ENCODE measurements at regions not wholly inside any gene's neighbourhood (a gene's known extent, or its start where the extent isn't known, plus 50 kb on each side); places are given as distances from the start of the nearest gene placed in this dataset.

DNA sequence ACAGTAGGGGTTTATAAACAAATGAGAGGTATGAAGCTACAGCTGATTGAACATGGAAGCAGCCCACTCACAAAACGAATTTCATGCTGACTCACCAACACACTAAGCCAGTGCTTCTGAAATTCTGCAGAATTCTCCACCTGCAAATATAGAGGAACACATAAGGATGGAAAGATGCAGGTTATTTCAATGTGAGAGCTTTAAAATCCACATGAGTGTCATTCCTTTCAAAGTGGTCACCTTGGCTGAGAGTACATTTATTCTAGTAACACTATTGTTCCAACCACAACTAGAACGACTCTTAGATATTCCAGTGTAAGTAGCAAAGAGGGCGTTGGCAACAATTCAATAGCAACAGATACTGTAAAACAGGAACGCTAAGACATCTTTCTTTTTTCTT, 189.9 kb upstream of the TSC22D2 start:
- DNase-seq (ENCODE audit: low spot score) = no peak

DNA sequence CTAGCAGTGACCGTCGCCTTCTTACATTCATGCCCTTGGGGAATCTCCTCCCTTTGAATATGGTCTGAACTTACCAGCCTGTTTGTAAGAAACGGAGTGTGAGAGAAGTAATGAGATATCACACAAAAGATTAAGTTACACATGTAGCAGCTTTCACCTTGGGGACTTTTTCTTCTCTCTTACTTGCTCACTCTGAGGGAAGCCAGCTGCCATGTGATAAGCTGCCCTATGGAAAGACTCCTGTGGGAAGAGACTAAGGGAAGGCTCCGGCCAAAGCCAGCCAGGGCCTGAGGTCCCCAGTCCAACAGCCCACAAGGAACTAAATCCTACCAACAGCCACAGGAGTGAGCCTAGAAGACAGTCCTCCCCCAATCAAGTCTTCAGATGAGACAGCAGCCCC, 190.4 kb upstream of the TSC22D2 start:
- no peak for DNase-seq (ENCODE audit: low spot score)

DNA sequence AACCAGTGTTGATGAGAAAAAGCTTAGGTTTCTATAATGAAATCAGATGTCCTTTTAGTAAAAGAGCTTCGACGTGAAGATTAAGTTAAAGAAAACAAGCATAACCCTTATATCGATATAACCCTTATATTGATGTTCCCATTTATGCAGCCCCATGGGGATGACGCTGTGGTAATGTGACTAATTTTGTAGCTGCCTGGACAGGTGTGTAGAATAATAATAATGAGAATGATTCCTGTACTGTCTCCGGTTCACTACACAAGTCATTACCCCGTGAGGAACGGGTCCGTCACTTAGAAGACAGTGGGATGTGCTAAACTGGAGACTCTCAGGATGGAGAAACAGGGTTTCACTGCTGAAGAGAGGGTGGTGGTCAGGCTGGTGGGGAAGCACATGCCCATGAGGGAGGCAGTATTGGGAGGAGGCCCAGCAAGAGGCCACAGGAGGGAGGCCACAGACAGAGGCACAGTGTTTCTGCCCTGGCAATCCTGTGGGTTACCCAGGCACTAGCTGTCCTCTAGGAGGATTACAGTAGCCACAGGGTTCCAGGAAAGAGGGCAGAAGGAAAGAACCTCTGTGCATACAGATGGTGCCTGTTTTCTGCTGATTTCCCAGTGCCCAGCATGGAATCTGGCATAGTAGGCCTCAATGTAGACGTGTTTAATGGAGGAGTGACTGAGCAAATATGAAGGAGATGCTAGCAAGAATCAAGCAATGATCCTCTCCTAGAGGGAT, 191.1 kb upstream of the TSC22D2 start:
- no peak for DNase-seq (ENCODE audit: low spot score)

DNA sequence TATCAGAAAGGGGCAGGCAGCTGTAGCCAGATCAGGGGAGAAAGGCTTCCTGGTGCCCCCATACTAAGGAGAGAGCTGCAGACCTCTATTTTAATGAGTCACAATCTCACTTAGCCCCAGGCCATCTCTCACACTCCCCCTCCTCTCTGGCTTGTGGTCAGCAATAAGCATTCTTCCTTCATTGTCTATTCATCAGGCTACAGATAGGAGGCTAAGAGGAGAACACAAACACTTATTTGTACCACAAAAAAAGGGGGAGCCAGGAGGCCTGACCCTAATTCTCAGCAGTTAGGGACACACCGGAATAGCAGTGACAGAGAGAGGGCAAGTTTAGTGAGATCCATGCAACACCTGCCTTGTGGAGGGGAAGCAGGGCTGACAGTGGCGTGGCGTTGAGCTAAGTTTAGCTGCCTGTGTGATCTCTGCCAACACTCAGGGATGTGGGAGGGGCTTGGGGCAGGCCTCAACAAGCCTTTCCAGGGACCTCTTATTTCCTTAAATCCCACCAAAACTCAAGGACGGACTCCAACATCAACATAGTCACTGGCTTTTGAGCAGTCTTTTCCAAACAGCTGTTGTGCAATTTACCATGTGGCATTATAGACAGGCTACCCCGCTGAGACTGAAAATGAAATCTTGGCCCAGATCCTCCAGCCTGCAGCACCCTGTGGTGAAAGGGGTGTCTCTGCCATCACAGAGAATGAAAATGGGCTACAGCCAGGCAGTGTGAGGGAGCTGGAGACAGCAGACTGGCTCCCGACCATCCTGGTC, 191.9 kb upstream of the TSC22D2 start:
- DNase-seq (ENCODE audit: low spot score) = no peak

DNA sequence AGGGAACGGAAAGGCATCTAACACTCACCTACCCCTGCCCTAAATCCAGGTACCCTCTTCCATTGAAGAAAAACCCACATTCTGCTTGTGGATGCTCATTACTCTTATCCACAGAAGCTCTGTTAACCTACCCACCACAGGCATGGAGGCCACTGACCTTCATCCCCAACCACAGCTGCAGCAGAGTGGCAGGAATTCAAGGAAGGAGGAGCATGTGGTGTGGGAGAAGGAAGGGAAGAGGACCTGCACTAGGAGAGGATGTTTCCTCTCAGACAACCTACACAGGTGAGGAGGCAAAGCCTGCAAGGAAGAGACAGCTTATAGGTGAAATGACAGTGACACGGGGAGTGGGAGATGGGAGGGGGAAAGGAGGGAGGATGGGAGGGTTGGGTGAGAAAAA, 192.5 kb upstream of the TSC22D2 start:
- DNase-seq (ENCODE audit: low spot score) = no peak

DNA sequence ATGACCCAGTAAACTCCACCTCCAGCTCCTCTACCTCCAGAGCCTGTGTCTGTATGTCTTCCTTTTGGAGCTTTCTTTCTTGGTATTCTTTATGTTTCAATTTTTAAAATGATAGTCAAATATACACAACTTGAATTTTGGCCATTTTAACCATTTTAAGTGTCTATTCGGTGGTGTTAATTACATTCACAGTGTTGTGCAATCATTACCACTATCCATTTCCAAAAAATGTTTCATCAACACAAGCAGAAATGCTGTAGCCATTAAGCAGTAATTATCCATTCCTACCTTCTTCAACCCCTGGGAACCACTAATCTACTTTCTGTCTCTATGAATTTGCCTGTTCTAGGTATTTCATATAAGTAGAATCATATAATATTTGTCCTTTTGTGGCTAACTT, 194.5 kb upstream of the TSC22D2 start:
- no peak for DNase-seq (ENCODE audit: low spot score)

DNA sequence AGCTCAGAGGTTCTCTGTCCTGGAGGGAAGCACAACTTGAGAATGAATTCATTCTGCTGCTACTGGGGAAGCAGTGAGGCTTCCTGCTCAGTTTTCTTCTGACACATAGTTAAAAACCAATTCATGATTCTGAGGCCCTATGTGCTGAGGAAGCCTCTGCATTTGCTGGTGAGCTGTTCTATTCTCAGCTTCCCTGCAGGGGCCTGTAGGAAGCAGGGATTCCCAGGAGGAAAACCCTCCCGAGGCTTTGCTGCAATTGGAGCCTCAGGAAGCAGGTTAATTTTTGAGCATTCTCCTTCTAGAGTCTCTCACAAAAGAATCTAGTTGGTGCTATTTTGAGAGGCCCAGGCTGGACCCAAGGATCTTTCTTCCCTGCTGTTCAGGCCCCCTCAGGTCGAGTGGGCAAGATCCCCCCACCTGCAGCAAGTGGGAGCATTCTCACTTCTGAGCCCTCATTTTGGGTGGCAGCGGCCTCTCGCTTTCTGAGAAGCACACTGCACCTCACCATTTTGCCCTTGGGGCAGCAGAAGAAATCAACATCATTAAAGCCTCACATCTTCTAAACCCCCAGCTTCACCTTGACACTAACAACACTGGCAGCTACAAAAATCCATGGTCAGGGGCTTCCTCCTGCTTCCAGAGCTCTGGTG, 197.5 kb upstream of the TSC22D2 start:
- no peak for DNase-seq (ENCODE audit: low spot score)

DNA sequence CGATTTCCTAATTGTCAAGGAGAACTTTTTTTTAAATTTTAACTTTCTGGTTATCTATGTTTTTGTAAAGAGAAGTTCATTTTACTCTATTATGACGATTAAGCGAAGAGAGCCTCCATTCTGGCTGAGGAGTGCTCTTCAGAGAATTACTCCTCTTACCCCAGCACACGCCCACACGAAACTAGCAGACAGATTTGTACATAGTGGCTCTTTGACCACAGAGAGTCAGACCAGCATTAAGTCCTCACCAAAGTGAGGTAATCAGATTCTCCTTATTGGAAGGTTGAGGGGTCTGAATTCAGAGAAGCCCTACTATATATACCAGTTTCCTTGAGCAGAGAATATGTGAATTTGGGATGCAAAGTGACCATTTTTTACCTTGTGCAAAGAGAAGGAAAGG, 204.8 kb upstream of the TSC22D2 start:
- no peak for DNase-seq (ENCODE audit: low spot score)

DNA sequence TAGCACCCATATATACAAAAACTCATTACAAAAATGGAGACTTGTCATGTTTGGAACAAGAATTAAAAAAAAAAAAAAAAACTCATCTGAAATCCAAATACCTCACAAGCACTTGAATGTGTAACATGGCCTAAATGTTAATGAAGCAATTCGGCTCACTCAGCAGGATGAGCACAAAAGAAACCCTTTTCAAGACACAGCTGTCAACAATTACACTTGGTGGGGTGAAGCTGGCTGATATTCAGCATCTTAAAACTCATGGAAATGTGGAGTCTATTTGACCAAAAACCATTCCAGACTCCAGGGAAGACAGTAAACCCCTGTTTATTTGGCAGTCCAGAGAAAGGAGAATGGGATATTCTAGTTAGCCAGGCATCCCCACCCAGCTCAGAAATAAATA, 205.4 kb upstream of the TSC22D2 start:
- DNase-seq (ENCODE audit: low spot score) = no peak

DNA sequence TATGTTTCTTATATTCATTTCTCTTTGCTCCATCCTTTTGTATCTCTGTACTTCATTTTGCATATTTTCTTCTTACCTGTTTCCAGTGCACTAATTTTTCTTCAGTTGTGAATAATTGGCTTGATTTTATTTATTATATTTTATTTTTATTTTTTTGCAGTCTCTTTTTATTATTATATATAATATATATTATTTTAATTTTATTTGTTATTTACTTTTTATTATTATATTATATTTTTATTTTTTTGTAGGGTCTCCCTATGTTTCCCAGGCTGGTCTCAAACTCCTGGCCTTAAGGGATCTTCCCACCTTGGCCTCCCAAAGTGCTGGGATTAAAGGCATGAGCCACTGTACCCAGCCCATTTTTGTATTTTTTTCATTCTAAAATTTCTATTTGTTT, 213.1 kb upstream of the TSC22D2 start:
- DNase-seq (ENCODE audit: low spot score) = no peak

DNA sequence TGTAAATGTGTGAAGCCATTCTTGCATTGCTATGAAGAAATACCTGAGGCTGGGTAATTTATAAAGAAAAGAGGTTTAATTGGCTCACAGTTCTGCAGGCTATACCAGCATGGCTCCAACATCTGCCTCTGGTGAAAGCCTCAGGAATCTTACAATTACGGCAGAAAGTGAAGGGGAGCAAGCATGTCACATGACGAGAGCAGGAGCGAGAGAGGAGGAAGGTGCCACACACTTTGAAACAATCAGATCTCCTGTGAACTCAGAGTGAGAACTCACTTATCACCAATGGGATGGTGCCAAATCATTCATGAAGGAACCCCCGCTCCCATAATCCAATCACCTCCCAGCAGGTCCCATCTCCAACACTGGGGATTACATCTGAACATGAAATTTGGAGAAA, 213.6 kb upstream of the TSC22D2 start:
- no peak for DNase-seq (ENCODE audit: low spot score)

DNA sequence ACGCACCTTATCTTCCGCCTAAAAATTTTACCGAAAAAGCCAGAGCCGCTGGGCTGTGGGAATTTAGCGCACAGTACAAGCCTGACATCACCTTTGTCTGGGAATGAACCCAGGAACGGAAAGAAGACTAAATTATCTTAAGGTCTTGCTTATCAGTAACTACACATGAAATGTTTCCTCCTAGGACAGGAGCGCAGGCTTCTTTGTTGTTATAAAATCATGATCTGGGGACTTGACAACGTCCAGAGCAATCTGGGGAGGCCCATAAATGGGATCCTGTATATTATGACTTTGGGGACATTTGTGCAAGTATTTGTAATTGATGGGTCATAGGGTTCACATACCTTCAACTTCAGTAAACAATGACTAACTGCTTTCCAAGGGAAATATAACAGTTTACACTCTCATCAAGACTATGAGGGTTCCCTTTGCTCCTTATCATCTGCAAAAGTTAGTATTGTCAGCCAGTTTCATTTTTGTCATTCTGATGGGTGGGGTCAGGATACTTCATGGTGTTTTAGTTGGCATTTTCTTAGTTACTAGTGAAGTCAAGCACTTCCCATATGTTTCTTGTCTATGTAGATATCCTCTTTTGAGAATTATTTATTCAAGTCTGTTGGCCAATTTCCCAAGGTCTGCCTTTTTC, 213.9 kb upstream of the PFN2 start:
- no peak for DNase-seq (ENCODE audit: low spot score)

DNA sequence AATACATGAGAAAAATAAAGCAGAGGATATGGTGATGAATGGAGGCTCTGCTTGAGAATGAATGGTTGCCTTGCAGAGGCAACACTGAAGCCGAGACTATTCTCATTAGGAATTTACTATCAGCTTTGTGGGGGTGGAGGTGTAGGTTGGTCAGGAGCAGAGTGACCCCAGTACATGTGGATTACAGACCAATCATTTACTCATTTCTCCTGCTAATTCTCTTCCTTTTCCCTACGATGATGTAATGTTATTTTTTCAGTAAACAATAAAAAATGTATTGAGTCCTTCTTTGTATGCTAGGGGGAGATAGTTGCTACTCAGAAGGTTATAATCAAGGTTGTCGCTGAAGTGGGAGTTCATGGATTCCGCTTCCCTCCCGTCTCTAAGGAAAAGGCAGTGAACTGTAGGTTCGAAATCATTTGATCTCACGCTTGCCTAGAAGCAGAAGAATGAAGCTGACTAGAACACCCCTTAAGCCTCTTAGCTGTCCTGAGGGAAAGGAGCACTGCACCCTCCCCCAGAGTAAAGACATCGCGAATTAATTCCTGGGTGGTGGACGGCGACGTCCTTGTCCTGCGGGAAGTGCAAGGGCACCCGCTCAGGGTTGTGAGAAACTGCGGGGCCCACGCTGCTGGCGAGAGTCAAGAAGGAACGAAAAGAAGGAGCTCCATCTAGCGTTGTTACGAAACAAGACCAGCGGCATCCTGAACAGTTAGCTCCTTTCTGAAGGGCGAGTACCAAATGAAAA, 213.2 kb upstream of the PFN2 start:
- peak; percentile 50 for DNase-seq (ENCODE audit: low spot score)

DNA sequence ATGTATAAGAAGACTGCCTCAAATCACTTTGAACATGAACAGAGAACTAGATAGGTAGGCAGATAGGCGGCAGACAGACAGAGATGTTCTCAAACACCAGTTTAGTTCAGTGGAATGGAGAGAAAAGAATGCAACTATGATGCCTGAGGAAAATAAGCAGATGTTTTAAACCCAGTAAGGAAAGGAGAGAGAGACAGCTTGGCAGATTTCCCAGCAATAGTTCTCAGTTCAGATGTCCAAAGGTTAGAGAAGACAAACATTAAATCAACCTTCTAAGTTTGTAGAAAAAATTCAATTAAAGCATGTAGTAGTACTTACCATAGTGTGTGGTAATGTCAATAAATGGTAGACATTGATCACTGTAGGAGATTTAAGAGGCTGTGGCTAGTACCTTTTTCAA, 209.6 kb upstream of the PFN2 start:
- DNase-seq (ENCODE audit: low spot score) = peak; percentile 40

DNA sequence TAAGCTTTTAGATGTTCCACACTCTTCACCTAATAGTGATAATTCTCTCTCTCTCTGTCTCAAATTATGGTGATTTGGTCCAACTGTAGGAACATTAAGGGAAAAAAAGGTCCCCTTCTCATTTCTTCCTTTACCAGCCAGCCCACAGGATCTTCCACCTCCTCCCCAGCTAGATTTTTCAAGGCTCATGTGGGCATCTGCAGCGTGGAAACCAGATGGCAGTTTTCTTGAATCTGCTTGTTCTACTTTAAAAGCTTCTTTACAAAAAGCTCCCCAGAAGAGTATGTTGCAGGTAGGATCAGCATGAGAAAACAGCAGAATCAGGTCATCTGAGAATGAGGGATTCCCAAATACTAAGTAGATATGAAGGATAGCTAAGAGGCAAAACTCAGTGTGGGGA, 208.6 kb upstream of the PFN2 start:
- no peak for DNase-seq (ENCODE audit: low spot score)

DNA sequence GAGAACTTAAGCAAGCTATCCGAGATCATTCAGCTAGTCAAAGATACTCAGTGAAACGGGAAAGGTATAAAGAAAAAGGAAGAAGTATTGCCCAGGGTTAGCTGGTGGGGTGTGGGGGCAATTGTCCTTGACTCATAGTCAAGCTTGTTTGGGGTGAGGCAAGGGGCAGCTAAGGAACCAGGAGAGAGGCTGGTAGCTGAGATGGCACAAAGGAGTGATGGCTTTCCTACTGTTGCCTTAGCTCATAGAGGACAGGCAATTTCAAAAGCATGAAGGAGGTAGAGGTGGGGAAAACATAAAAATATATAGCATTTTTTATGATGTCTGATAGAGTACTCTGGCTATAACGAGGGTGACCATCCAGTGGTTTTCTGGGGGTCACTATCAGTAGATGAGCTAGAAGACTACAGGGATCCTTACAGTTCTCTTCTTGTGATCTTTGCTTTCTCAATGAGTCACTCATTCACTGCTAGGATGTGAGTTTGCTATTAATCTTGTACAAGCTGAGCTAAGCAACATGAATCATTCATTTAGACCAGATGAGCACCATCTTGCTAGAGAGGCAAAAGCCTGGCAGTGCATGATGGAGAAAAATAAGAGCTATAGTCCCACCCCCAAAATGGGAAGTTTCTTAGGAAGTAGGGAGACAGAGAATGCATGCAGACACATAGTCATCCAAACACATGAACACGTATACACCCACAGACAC, 207.1 kb upstream of the PFN2 start:
- no peak for DNase-seq (ENCODE audit: low spot score)

DNA sequence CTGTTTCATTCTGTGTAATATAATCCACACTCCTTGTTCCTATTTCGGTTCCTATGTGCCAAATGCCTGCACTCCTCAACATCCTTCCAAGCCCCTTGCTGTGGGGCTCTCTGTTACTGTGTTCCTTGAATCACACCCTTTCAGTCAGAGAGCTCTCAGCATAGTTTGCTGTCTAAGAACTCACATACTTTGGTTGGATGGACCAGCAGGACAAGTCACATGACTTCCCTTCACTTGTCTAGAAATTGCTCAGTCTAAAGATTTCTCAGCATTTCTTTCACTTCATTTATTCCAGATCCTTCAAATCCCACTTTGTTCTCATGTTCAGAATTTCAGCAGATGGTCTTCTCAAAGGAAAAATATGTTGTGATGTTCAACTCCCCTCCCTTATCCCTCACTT, 203.5 kb upstream of the PFN2 start:
- DNase-seq (ENCODE audit: low spot score) = no peak

DNA sequence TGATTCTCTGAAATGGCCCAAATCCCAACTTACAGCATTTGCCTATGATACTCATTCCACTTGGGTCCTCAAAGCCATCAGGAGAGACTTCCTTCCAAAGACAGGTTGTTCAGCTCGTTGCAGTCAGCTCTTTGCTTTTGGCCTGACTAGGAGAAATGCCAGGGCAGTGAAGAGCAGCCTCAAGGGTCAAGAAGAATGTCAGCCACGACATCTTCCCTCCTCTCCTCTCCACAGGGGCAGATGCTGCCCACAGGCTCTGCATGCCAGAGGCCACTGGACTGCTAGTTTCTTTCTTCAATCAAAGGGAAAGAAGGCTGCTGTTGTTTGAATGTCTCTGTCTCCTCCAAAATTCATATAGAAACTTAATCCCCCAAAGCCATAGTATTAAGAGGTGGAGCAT, 201.7 kb upstream of the PFN2 start:
- no peak for DNase-seq (ENCODE audit: low spot score)

DNA sequence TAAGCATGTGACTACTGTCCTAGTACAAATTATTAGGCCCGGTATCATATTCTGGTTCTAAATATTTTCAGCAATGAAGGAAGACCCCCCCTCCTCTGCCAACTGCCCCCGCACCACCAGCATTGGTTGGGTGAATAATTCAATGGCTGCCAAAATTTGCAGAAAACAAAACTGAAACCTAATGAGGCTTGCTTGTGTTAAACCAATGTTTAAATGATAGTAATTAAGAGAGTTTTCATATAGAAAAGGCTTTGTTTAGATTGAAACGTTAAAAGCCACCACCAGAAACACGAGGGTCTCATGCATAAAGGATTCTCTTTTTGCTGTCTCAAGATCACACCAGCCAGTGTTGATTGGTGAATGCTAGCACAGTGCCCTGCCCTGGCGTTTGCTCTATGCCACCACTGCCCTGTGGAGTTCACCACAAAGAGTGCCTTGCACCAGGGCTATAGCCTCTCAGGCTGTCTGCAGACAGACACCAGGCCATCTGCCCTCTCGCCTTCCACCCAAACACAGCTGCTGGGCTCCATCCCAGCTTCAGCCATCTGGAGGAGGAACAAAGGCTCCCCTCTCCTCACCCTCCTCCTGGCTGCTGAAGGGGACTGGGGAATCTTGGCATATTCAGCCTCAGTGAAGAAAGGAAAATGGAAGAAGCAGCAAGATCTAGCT, 200.3 kb upstream of the PFN2 start:
- peak; percentile 30 for DNase-seq (ENCODE audit: low spot score)

DNA sequence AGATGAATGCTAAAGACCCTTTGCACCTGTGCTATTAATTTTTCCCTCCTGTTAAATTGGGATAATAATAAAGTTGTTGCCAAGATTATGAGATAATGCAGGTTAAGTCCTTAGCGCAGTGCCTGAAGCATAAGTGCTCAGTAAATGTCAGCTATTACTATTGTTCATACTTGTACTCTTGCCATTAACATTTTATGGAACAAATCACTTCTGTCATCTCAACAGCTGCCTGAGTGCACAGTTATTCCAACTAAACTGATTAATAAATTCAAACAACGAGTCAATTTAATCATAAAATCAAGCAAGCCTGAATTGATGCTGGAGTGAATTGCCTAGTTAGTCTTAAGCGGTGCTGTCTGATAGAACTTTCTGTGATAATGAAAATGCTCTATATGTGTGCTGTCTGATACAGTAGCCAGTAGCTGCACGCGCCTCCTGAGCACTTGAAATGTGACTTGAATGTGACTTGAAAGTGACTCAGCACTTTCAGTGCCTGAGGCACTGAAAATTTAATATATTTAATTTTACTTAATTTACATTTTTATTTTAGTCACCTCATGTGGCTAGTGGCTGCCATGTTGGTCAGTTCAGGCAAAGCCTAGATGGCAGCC, 198.7 kb upstream of the PFN2 start:
- no peak for DNase-seq (ENCODE audit: low spot score)
